Liver (tissue), 3 donors: ENCODE measurements at regions not wholly inside any gene's neighbourhood (a gene's known extent, or its start where the extent isn't known, plus 50 kb on each side); places are given as distances from the start of the nearest gene placed in this dataset.

ENCODE experiments used
- CTCF ChIP-seq: fragments of 150-350 bp; IDR thresholded peaks from 2 replicates; pipeline ENCODE4 v1.5.1; 2017; ENCODE audit warnings: improper control_type of control experiment, low read depth, low read length; ENCODE audit not compliant: missing input control
- GABPA ChIP-seq, 2 donors: IDR thresholded peaks in 1 of 2; conservative IDR thresholded peaks in 1 of 2; 2 replicates each; pipeline ENCODE4 v1.6.1; 2016; ENCODE audit warnings: antibody characterized with exemption in 2 of 2, mild to moderate bottlenecking in 1 of 2, moderate library complexity in 1 of 2
- HNF4G ChIP-seq: IDR thresholded peaks from 2 replicates; pipeline ENCODE4 v1.6.1; 2016; ENCODE audit warnings: antibody characterized with exemption
- JUND ChIP-seq, 2 donors: IDR thresholded peaks; 2 replicates each; pipeline ENCODE4 v1.6.1; 2016; ENCODE audit warnings: antibody characterized with exemption in 2 of 2
- RAD21 ChIP-seq, 2 donors: IDR thresholded peaks; 2 replicates each; pipeline ENCODE4 v1.6.1; 2016; ENCODE audit warnings: antibody characterized with exemption in 2 of 2, mild to moderate bottlenecking in 2 of 2
- SP1 ChIP-seq: IDR thresholded peaks from 2 replicates; pipeline ENCODE4 v1.6.1; 2018; ENCODE audit warnings: antibody characterized with exemption, mild to moderate bottlenecking
- TAF1 ChIP-seq: conservative IDR thresholded peaks from 2 replicates; pipeline ENCODE4 v1.6.1; 2016; ENCODE audit warnings: antibody characterized with exemption, mild to moderate bottlenecking
- ZBTB33 ChIP-seq: IDR thresholded peaks from 2 replicates; pipeline ENCODE4 v1.6.1; 2016; ENCODE audit warnings: antibody characterized with exemption
- TF ChIP-seq, protein P1 (sequence below): IDR thresholded peaks from 2 replicates; pipeline ENCODE4 v1.6.1; 2016; ENCODE audit warnings: antibody characterized with exemption
- TF ChIP-seq, protein P2 (sequence below): IDR thresholded peaks from 2 replicates; pipeline ENCODE4 v1.6.1; 2016; ENCODE audit warnings: antibody characterized with exemption, mild to moderate bottlenecking
- donor health status: healthy.
- donor health status: healthy.

GRCh38 chr13:97766749-97767148 lies 186.7 kb upstream of the IPO5 start:
- TF ChIP-seq CTCF (no peak), GABPA (IDR thresholded peaks at IDR 0.05 in 1 of 2, conservative IDR thresholded peaks at IDR 0.05 in 1 of 2) (no peak), RAD21 (IDR thresholded peaks at IDR 0.05) (no peak), ZBTB33 (no peak), JUND (IDR thresholded peaks at IDR 0.05) (no peak), SP1 (no peak), HNF4G (no peak), TAF1 (no peak)
- TF ChIP-seq, protein P1, sequence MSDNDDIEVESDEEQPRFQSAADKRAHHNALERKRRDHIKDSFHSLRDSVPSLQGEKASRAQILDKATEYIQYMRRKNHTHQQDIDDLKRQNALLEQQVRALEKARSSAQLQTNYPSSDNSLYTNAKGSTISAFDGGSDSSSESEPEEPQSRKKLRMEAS: no peak
- TF ChIP-seq, protein P2, sequence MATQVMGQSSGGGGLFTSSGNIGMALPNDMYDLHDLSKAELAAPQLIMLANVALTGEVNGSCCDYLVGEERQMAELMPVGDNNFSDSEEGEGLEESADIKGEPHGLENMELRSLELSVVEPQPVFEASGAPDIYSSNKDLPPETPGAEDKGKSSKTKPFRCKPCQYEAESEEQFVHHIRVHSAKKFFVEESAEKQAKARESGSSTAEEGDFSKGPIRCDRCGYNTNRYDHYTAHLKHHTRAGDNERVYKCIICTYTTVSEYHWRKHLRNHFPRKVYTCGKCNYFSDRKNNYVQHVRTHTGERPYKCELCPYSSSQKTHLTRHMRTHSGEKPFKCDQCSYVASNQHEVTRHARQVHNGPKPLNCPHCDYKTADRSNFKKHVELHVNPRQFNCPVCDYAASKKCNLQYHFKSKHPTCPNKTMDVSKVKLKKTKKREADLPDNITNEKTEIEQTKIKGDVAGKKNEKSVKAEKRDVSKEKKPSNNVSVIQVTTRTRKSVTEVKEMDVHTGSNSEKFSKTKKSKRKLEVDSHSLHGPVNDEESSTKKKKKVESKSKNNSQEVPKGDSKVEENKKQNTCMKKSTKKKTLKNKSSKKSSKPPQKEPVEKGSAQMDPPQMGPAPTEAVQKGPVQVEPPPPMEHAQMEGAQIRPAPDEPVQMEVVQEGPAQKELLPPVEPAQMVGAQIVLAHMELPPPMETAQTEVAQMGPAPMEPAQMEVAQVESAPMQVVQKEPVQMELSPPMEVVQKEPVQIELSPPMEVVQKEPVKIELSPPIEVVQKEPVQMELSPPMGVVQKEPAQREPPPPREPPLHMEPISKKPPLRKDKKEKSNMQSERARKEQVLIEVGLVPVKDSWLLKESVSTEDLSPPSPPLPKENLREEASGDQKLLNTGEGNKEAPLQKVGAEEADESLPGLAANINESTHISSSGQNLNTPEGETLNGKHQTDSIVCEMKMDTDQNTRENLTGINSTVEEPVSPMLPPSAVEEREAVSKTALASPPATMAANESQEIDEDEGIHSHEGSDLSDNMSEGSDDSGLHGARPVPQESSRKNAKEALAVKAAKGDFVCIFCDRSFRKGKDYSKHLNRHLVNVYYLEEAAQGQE: no peak
